CD4-positive, alpha-beta memory T cell (primary cell): ENCODE measurements at regions not wholly inside any gene's neighbourhood (a gene's known extent, or its start where the extent isn't known, plus 50 kb on each side); places are given as distances from the start of the nearest gene placed in this dataset.

Experiments used
- CTCF ChIA-PET: fragments of 350-600 bp; sonication (Branson Sonifier 250); formaldehyde crosslinking; loops from one replicate; lab custom pipeline; 2021; ENCODE audit warnings: inconsistent platforms; ENCODE audit not compliant: partially characterized antibody; lab: Charles Lee
- POLR2A ChIA-PET: fragments of 350-600 bp; sonication (Branson Sonifier 250); formaldehyde crosslinking; loops from one replicate; lab custom pipeline; 2021; ENCODE audit not compliant: partially characterized antibody; lab: Charles Lee
- DNase-seq, 5 donors: peaks; one replicate each; pipeline versions ENCODE4 v3.0.0 to v3.0.0-alpha.2; 2020 to 2022; ENCODE audit warnings: mixed read lengths in 1 of 5
- H3K27ac ChIP-seq: one replicate; pipeline ENCODE4 v1.7.0; 2013; ENCODE audit warnings: low read depth, low read length
- H3K27me3 ChIP-seq: 2 replicates; pipeline ENCODE4 v1.7.0; 2013; ENCODE audit warnings: mild to moderate bottlenecking, low read length, moderate library complexity; ENCODE audit not compliant: insufficient read depth
- H3K36me3 ChIP-seq: 2 replicates; pipeline ENCODE4 v1.7.0; 2013; ENCODE audit warnings: mild to moderate bottlenecking, low read length, moderate library complexity; ENCODE audit not compliant: insufficient read depth
- H3K4me1 ChIP-seq: 2 replicates; pipeline ENCODE4 v1.7.0; 2013; ENCODE audit warnings: mild to moderate bottlenecking, low read length, moderate library complexity; ENCODE audit not compliant: insufficient read depth
- H3K4me3 ChIP-seq, 2 donors: one replicate each; pipeline ENCODE4 v1.7.0; 2013; ENCODE audit warnings: low read length in 2 of 2, mild to moderate bottlenecking in 1 of 2
- H3K9me3 ChIP-seq, 2 donors: one replicate each; pipeline ENCODE4 v1.7.0; 2013; ENCODE audit warnings: low read length in 2 of 2, control low read depth in 1 of 2; ENCODE audit not compliant: control insufficient read depth in 1 of 2
- H3K27ac Mint-ChIP-seq, 7 donors: one replicate each; pipeline ENCODE4 v1.8.0; 2020 to 2021; ENCODE audit warnings: mixed read lengths in 7 of 7, mild to moderate bottlenecking in 6 of 7, inconsistent platforms in 3 of 7, moderate library complexity in 3 of 7
- H3K27me3 Mint-ChIP-seq, 2 donors: one replicate each; pipeline ENCODE4 v1.8.0; 2020 to 2021; ENCODE audit warnings: mixed read lengths in 2 of 2
- H3K36me3 Mint-ChIP-seq, 2 donors: one replicate each; pipeline ENCODE4 v1.8.0; 2020 to 2021; ENCODE audit warnings: mixed read lengths in 2 of 2, inconsistent platforms in 1 of 2, mild to moderate bottlenecking in 1 of 2
- H3K4me1 Mint-ChIP-seq, 4 donors: one replicate each; pipeline ENCODE4 v1.8.0; 2020 to 2021; ENCODE audit warnings: mixed read lengths in 4 of 4, mild to moderate bottlenecking in 1 of 4
- H3K4me3 Mint-ChIP-seq, 8 donors: one replicate each; pipeline ENCODE4 v1.8.0; 2020 to 2021; ENCODE audit warnings: mixed read lengths in 8 of 8, mild to moderate bottlenecking in 7 of 8, moderate library complexity in 6 of 8, inconsistent platforms in 3 of 8
- H3K9me3 Mint-ChIP-seq, 8 donors: one replicate each; pipeline ENCODE4 v1.8.0; 2020 to 2021; ENCODE audit warnings: mixed read lengths in 8 of 8, mild to moderate bottlenecking in 5 of 8, inconsistent platforms in 3 of 8, moderate library complexity in 1 of 8
- intact Hi-C: fragments of 100-400 bp; cut with micrococcal nuclease; formaldehyde crosslinking; loops from one replicate; pipeline ENCODE4 v1.15.1; 2023

DNA sequence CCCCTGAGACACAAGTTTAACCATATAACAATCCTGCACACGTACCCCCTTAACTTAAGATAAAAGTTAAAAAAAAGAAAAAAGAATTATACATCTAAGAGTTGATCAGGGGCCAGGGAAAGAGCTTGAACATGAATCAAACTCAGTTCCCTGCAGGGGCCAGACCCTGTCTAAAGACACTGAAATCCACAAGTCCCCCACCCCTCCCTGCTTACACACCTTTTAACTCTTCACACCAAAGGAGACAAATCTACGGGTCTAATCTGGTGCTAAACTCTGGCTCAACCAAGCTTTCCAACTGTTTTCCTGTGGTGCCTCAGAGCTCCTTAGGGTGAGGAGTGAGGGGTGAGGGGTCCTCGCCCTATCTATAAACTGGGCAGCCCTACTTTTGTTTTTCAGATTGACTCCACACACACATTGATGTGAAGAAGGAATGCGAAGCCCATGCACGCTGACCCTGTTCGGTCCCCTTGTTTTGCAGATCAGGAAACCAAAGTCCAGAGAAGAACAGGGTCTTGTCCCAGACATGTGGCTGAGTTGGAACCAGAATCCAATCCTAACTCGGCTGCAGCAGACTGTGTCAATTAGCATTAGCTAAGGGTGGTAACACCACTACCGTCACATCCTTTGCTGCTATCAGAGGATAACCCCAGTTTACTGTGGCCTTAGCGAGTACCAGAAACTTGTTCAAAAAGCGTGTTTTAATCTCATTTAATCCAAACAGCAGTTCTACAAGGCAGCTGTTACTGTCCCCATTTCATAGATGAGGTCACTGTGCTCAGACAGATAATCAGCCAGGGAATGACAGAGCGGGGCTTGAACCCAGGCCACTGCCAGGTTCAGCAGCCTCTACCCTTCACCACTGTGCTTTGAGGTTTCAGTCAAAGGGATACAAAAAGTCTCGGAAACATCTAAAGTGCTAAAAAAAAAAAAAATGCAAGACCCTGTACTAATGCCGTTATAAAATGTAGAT is 145.2 kb upstream of the SYT13 start:
- Histone ChIP-seq H3K9me3 (no peaks in the 10 kb centered on the region), H3K4me1 (no peaks in the 10 kb centered on the region), H3K4me3 (no peak overlapping the region), H3K27ac (no peak overlapping the region), H3K36me3 (no peaks in the 10 kb centered on the region), H3K27me3 (no peaks in the 10 kb centered on the region)
- Mint-ChIP-seq H3K27ac (no peak overlapping the region), H3K4me1 (no peaks in the 10 kb centered on the region), H3K36me3 (no peaks in the 10 kb centered on the region), H3K9me3 (peaks cover 0 to 2% (median 0%) of the 10 kb centered on the region in 8 donors), H3K4me3 (no peak overlapping the region), H3K27me3 (peaks cover 11 to 23% of the 10 kb centered on the region in 2 donors)
- intact Hi-C loops: no loop called here
- CTCF ChIA-PET: no interaction called here
- DNase-seq: no peak
- POLR2A ChIA-PET: no interaction called here

GRCh38 chr11:45430361-45430760 is 144.2 kb upstream of the SYT13 start:
- no peak overlapping the region for H3K4me3 ChIP-seq
- Mint-ChIP-seq H3K4me3 (no peak overlapping the region), H3K27ac (no peak overlapping the region), H3K27me3 (peaks cover 16 to 23% of the 10 kb centered on the region in 2 donors), H3K9me3 (peaks cover 0 to 2% (median 0%) of the 10 kb centered on the region in 8 donors), H3K36me3 (no peaks in the 10 kb centered on the region), H3K4me1 (no peaks in the 10 kb centered on the region)
- CTCF ChIA-PET: no interaction called here
- H3K27ac ChIP-seq: no peak overlapping the region
- no peaks in the 10 kb centered on the region for H3K36me3 ChIP-seq
- POLR2A ChIA-PET: no interaction called here
- H3K9me3 ChIP-seq: no peaks in the 10 kb centered on the region
- no peaks in the 10 kb centered on the region for H3K4me1 ChIP-seq
- no peak for DNase-seq
- intact Hi-C loops: no loop called here
- no peaks in the 10 kb centered on the region for H3K27me3 ChIP-seq

DNA sequence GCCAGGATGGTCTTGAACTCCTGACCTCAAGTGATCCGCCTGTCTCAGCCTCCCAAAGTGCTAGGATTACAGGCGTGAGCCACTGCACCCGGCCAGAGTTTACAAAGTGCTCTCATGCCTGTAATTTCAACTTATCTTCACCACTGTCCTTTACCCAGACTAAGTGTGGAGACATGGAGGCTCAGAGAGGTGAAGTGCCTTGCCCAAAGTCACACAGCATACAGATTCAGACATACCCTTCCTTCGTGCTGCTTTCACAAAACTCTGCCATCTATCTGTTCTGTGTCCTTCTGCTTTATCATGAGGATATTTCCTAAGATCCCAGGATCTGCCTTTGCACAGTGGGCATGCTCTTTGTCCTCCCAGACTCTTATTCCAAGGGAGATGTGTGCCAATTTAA is 143.6 kb upstream of the SYT13 start:
- CTCF ChIA-PET: no interaction called here
- Histone ChIP-seq H3K4me3 (no peak overlapping the region), H3K27me3 (no peaks in the 10 kb centered on the region), H3K4me1 (no peaks in the 10 kb centered on the region), H3K9me3 (no peaks in the 10 kb centered on the region), H3K27ac (no peak overlapping the region), H3K36me3 (no peaks in the 10 kb centered on the region)
- Mint-ChIP-seq H3K4me1 (no peaks in the 10 kb centered on the region), H3K27me3 (peaks cover 20 to 21% of the 10 kb centered on the region in 2 donors), H3K9me3 (peaks cover 0 to 2% (median 0%) of the 10 kb centered on the region in 8 donors), H3K36me3 (no peaks in the 10 kb centered on the region), H3K4me3 (no peak overlapping the region), H3K27ac (no peak overlapping the region)
- intact Hi-C loops: no loop called here
- POLR2A ChIA-PET: no interaction called here
- no peak for DNase-seq

GRCh38 chr11:45428541-45429230 is 142.5 kb upstream of the SYT13 start:
- no peaks in the 10 kb centered on the region for H3K36me3 ChIP-seq
- POLR2A ChIA-PET: no interaction called here
- Mint-ChIP-seq H3K4me3 (no peak overlapping the region), H3K27ac (no peak overlapping the region), H3K4me1 (no peaks in the 10 kb centered on the region), H3K27me3 (peaks cover 16 to 25% of the 10 kb centered on the region in 2 donors), H3K9me3 (peaks cover 0 to 2% (median 0%) of the 10 kb centered on the region in 8 donors), H3K36me3 (no peaks in the 10 kb centered on the region)
- no peaks in the 10 kb centered on the region for H3K4me1 ChIP-seq
- no peak for DNase-seq
- no peak overlapping the region for H3K4me3 ChIP-seq
- intact Hi-C loops: no loop called here
- no peak overlapping the region for H3K27ac ChIP-seq
- H3K27me3 ChIP-seq: no peaks in the 10 kb centered on the region
- CTCF ChIA-PET: no interaction called here
- H3K9me3 ChIP-seq: no peaks in the 10 kb centered on the region

GRCh38 chr11:45428116-45428515 is 142.0 kb upstream of the SYT13 start:
- CTCF ChIA-PET: no interaction called here
- intact Hi-C loops: no loop called here

GRCh38 chr11:45424411-45425180 is 138.5 kb upstream of the SYT13 start:
- peaks cover 0 to 7% (median 2%) of the 10 kb centered on the region in 8 donors for H3K9me3 Mint-ChIP-seq
- no peaks in the 10 kb centered on the region for H3K36me3 Mint-ChIP-seq
- no peaks in the 10 kb centered on the region for H3K4me1 Mint-ChIP-seq
- H3K9me3 ChIP-seq: no peaks in the 10 kb centered on the region
- H3K4me3 Mint-ChIP-seq: no peak overlapping the region
- no peak for DNase-seq
- no peak overlapping the region for H3K27ac ChIP-seq
- H3K27me3 Mint-ChIP-seq: peaks cover 11 to 32% of the 10 kb centered on the region in 2 donors
- no peak overlapping the region for H3K27ac Mint-ChIP-seq
- no peaks in the 10 kb centered on the region for H3K27me3 ChIP-seq
- H3K4me3 ChIP-seq: no peak overlapping the region
- POLR2A ChIA-PET: no interaction called here
- intact Hi-C loops: no loop called here
- CTCF ChIA-PET: interaction anchor here (1.4 kb wide), 1 partner anchor 12 kb away, joined by 3 read pairs; no protein-coding TSS in a partner anchor
- no peaks in the 10 kb centered on the region for H3K36me3 ChIP-seq
- no peaks in the 10 kb centered on the region for H3K4me1 ChIP-seq

More at GRCh38 chr11:45428116-45428515, 142.0 kb upstream of the SYT13 start:
- no peaks in the 10 kb centered on the region for H3K36me3 Mint-ChIP-seq
- peaks cover 15 to 25% of the 10 kb centered on the region in 2 donors for H3K27me3 Mint-ChIP-seq
- Histone ChIP-seq H3K27me3 (no peaks in the 10 kb centered on the region), H3K27ac (no peak overlapping the region), H3K36me3 (no peaks in the 10 kb centered on the region), H3K9me3 (no peaks in the 10 kb centered on the region), H3K4me3 (no peak overlapping the region), H3K4me1 (no peaks in the 10 kb centered on the region)
- H3K9me3 Mint-ChIP-seq: peaks cover 0 to 2% (median 0%) of the 10 kb centered on the region in 8 donors
- no peak for DNase-seq
- H3K4me1 Mint-ChIP-seq: no peaks in the 10 kb centered on the region
- no peak overlapping the region for H3K27ac Mint-ChIP-seq
- POLR2A ChIA-PET: no interaction called here
- no peak overlapping the region for H3K4me3 Mint-ChIP-seq
